ENCODE measurements at regions not wholly inside any gene's neighbourhood (a gene's known extent, or its start where the extent isn't known, plus 50 kb on each side); places are given as distances from the start of the nearest gene placed in this dataset.

GRCh38 chr12:68474467-68475204, 136.1 kb upstream of the RAP1B start:
- H3K9me2 ChIP-seq (ENCODE audit: insufficient read depth), result no peaks in the 10 kb centered on the region
- H3K9ac ChIP-seq (ENCODE audit: low read length), result no peak overlapping the region
- no peaks in the 10 kb centered on the region for H4K20me1 ChIP-seq (ENCODE audit: insufficient read depth)
- H3K9me3 ChIP-seq (ENCODE audit: control insufficient read depth in 1 of 2, insufficient read depth in 1 of 2, low read depth in 1 of 2, low read length in 2 of 2), result no peaks in the 10 kb centered on the region
- H3K4me1 ChIP-seq (ENCODE audit: control insufficient read depth in 1 of 2, insufficient read depth in 2 of 2, low read length in 2 of 2), result no peaks in the 10 kb centered on the region
- no peak overlapping the region for H3K27ac ChIP-seq (ENCODE audit: low read depth, low read length)
- TF ChIP-seq POLR2A (IDR thresholded peaks at IDR 0.05; ENCODE audit: borderline replicate concordance, extremely low read depth, insufficient read depth, insufficient read length) (no peak), RAD21 (IDR thresholded peaks at IDR 0.05; ENCODE audit: low read depth) (no peak), EZH2phosphoT487 (IDR thresholded peaks at IDR 0.05; ENCODE audit: borderline replicate concordance) (no peak), CBX3 (IDR thresholded peaks at IDR 0.05; ENCODE audit: low read depth) (no peak)
- H3K36me3 ChIP-seq (ENCODE audit: control insufficient read depth in 1 of 2, insufficient read depth in 2 of 2, low read length in 2 of 2), result no peaks in the 10 kb centered on the region
- DNase-seq (ENCODE audit: low read depth, low spot score) (no peak), ATAC-seq (no peak)
- intact Hi-C loops (cut with micrococcal nuclease), result no loop called here
- BruUV-seq (replicated peaks), result no TSS peak
- H3K27me3 ChIP-seq (ENCODE audit: insufficient read depth, low read length), result no peaks in the 10 kb centered on the region
- ChIA-PET RAD21 (ENCODE audit: low non-redundant PET in 1 of 2, low total read pairs in 2 of 2, uncharacterized antibody in 2 of 2, unreplicated experiment in 2 of 2) (no interaction called here), CTCF (no interaction called here), POLR2A (no interaction called here)
- H3K4me2 ChIP-seq (ENCODE audit: low read length), result no peak overlapping the region
- H2AFZ ChIP-seq (ENCODE audit: low read depth, low read length, poor library complexity, severe bottlenecking), result no peak overlapping the region
- H3K79me2 ChIP-seq (ENCODE audit: insufficient read depth, low read length), result no peaks in the 10 kb centered on the region
- H3K4me3 ChIP-seq (replicated peaks in 1 of 2; ENCODE audit: low read depth in 1 of 2, low read length in 2 of 2), result no peak overlapping the region

- H3K27me3 ChIP-seq (ENCODE audit: insufficient read depth, low read length), result no peaks in the 10 kb centered on the region
- POLR2A ChIA-PET, result no interaction called here
- H3K9me2 ChIP-seq (ENCODE audit: insufficient read depth), result no peaks in the 10 kb centered on the region
- no peaks in the 10 kb centered on the region for H3K79me2 ChIP-seq (ENCODE audit: insufficient read depth, low read length)
- TF ChIP-seq CEBPB (IDR thresholded peaks at IDR 0.05; ENCODE audit: low read depth) (no peak), EGR1 (IDR thresholded peaks at IDR 0.05; ENCODE audit: low read depth) (no peak), EZH2phosphoT487 (IDR thresholded peaks at IDR 0.05; ENCODE audit: borderline replicate concordance) (no peak)
- TF ChIP-seq, protein P1, sequence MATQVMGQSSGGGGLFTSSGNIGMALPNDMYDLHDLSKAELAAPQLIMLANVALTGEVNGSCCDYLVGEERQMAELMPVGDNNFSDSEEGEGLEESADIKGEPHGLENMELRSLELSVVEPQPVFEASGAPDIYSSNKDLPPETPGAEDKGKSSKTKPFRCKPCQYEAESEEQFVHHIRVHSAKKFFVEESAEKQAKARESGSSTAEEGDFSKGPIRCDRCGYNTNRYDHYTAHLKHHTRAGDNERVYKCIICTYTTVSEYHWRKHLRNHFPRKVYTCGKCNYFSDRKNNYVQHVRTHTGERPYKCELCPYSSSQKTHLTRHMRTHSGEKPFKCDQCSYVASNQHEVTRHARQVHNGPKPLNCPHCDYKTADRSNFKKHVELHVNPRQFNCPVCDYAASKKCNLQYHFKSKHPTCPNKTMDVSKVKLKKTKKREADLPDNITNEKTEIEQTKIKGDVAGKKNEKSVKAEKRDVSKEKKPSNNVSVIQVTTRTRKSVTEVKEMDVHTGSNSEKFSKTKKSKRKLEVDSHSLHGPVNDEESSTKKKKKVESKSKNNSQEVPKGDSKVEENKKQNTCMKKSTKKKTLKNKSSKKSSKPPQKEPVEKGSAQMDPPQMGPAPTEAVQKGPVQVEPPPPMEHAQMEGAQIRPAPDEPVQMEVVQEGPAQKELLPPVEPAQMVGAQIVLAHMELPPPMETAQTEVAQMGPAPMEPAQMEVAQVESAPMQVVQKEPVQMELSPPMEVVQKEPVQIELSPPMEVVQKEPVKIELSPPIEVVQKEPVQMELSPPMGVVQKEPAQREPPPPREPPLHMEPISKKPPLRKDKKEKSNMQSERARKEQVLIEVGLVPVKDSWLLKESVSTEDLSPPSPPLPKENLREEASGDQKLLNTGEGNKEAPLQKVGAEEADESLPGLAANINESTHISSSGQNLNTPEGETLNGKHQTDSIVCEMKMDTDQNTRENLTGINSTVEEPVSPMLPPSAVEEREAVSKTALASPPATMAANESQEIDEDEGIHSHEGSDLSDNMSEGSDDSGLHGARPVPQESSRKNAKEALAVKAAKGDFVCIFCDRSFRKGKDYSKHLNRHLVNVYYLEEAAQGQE (IDR thresholded peaks at IDR 0.05; ENCODE audit: low read depth), result no peak
- TF ChIP-seq, protein P2, sequence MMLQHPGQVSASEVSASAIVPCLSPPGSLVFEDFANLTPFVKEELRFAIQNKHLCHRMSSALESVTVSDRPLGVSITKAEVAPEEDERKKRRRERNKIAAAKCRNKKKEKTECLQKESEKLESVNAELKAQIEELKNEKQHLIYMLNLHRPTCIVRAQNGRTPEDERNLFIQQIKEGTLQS (IDR thresholded peaks at IDR 0.05), result no peak
- H3K36me3 ChIP-seq (ENCODE audit: control insufficient read depth in 1 of 2, insufficient read depth in 2 of 2, low read length in 2 of 2), result no peaks in the 10 kb centered on the region
- no peak for DNase-seq (ENCODE audit: low read depth, low spot score)
- ATAC-seq, result no peak
- BruUV-seq (replicated peaks), result no TSS peak
- RAD21 ChIA-PET (ENCODE audit: low non-redundant PET in 1 of 2, low total read pairs in 2 of 2, uncharacterized antibody in 2 of 2, unreplicated experiment in 2 of 2), result no interaction called here
- H2AFZ ChIP-seq (ENCODE audit: low read depth, low read length, poor library complexity, severe bottlenecking), result no peak overlapping the region
- H3K27ac ChIP-seq (ENCODE audit: low read depth, low read length), result no peak overlapping the region
- no peaks in the 10 kb centered on the region for H3K9me3 ChIP-seq (ENCODE audit: control insufficient read depth in 1 of 2, insufficient read depth in 1 of 2, low read depth in 1 of 2, low read length in 2 of 2)
- intact Hi-C loops (cut with micrococcal nuclease), result no loop called here
- no peaks in the 10 kb centered on the region for H4K20me1 ChIP-seq (ENCODE audit: insufficient read depth)
- H3K9ac ChIP-seq (ENCODE audit: low read length), result no peak overlapping the region
- CTCF ChIA-PET, result no interaction called here
- H3K4me3 ChIP-seq (replicated peaks in 1 of 2; ENCODE audit: low read depth in 1 of 2, low read length in 2 of 2), result no peak overlapping the region
- H3K4me2 ChIP-seq (ENCODE audit: low read length), result no peak overlapping the region
- H3K4me1 ChIP-seq (ENCODE audit: control insufficient read depth in 1 of 2, insufficient read depth in 2 of 2, low read length in 2 of 2), result no peaks in the 10 kb centered on the region
Measured at GRCh38 chr12:68476794-68477193, 133.9 kb upstream of the RAP1B start.
